Vagina (tissue), 2 donors: ENCODE measurements at regions not wholly inside any gene's neighbourhood (a gene's known extent, or its start where the extent isn't known, plus 50 kb on each side); places are given as distances from the start of the nearest gene placed in this dataset.

Experiments
- DNase-seq, 2 donors: peaks; one replicate each; pipeline ENCODE4 v3.0.0-alpha.2; 2017; ENCODE audit errors: extremely low spot score in 2 of 2
- H3K27ac ChIP-seq: fragments of 200-600 bp; sonication (generic); one replicate; pipeline ENCODE4 v1.5.1; 2019
- H3K27me3 ChIP-seq: fragments of 200-600 bp; sonication (generic); one replicate; pipeline ENCODE4 v1.5.1; 2019
- H3K36me3 ChIP-seq, 2 donors: fragments of 200-600 bp; sonication (generic); one replicate each; pipeline ENCODE4 v1.5.1; 2017 to 2019
- H3K4me1 ChIP-seq: fragments of 200-600 bp; sonication (generic); one replicate; pipeline ENCODE4 v1.5.1; 2019
- H3K4me3 ChIP-seq, 2 donors: fragments of 200-600 bp; sonication (generic); 1 replicate in 1 of 2; 2 replicates in 1 of 2; pipeline ENCODE4 v1.5.1; 2016 to 2019
- H3K9me3 ChIP-seq: fragments of 200-600 bp; sonication (generic); one replicate; pipeline ENCODE4 v1.5.1; 2019
- POLR2A ChIP-seq, 2 donors: fragments of 450-650 bp; IDR thresholded peaks; one replicate each; pipeline ENCODE4 v1.6.1; 2017; ENCODE audit warnings: antibody characterized with exemption in 2 of 2, mild to moderate bottlenecking in 2 of 2, moderate library complexity in 2 of 2
- POLR2AphosphoS5 ChIP-seq, 2 donors: sonication (generic); formaldehyde crosslinking; IDR thresholded peaks; one replicate each; pipeline ENCODE4 v1.9.0; 2017; ENCODE audit warnings: antibody characterized with exemption in 2 of 2, mild to moderate bottlenecking in 2 of 2, low read depth in 1 of 2; ENCODE audit not compliant: insufficient read depth in 1 of 2
- intact Hi-C: fragments of 100-400 bp; cut with DNase I; formaldehyde crosslinking; loops from one replicate; pipeline ENCODE4 v1.15.1; 2023
- TF ChIP-seq, protein P1 (sequence below), 3 experiments: fragments of 450-650 bp in 2 of 3; fragments of 200-600 bp in 1 of 3; sonication (generic) in 1 of 3; IDR thresholded peaks; one replicate each; pipeline ENCODE4 v1.5.1; 2017 to 2019; ENCODE audit warnings: antibody characterized with exemption in 3 of 3, mild to moderate bottlenecking in 2 of 3, moderate library complexity in 2 of 3

DNA sequence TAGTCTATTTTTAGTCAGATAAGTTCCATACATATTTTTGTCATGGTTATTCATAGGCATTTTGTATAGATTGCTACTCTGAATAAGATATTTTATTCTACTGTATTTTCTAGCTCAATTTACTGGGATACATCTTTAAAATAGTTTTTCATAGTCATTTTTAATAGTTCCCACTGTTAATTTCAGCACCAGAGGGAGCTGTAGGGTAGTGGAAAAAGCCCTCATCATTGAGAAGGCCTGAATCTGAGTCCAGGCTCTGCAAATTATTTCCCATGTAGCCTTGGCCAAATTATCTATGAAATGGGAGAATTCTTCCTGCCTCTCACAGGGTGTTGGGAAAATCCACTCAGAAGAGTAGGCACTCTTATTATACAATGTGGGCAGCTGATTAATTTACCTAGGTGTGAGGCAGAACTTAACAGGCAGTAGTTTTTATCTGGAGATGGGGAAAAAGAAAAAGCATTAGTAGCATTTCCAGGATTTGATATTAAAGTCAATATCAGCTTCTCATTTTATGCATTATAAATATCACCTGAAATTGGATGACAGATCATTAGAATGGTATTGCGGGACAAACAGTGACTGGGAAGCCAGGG is 102.9 kb upstream of the PAQR3 start:
- no peak overlapping the region for H3K4me3 ChIP-seq
- no peaks in the 10 kb centered on the region for H3K36me3 ChIP-seq
- H3K4me1 ChIP-seq: no peaks in the 10 kb centered on the region
- no peaks in the 10 kb centered on the region for H3K9me3 ChIP-seq
- no peak for DNase-seq
- H3K27ac ChIP-seq: no peak overlapping the region
- intact Hi-C loops: no loop called here
- no peaks in the 10 kb centered on the region for H3K27me3 ChIP-seq
- TF ChIP-seq, protein P1, sequence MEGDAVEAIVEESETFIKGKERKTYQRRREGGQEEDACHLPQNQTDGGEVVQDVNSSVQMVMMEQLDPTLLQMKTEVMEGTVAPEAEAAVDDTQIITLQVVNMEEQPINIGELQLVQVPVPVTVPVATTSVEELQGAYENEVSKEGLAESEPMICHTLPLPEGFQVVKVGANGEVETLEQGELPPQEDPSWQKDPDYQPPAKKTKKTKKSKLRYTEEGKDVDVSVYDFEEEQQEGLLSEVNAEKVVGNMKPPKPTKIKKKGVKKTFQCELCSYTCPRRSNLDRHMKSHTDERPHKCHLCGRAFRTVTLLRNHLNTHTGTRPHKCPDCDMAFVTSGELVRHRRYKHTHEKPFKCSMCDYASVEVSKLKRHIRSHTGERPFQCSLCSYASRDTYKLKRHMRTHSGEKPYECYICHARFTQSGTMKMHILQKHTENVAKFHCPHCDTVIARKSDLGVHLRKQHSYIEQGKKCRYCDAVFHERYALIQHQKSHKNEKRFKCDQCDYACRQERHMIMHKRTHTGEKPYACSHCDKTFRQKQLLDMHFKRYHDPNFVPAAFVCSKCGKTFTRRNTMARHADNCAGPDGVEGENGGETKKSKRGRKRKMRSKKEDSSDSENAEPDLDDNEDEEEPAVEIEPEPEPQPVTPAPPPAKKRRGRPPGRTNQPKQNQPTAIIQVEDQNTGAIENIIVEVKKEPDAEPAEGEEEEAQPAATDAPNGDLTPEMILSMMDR (IDR thresholded peaks at IDR 0.05): peak; percentile 31 to 55 (median 48)
- TF ChIP-seq POLR2A (IDR thresholded peaks at IDR 0.05) (no peak), POLR2AphosphoS5 (IDR thresholded peaks at IDR 0.05; ENCODE audit: insufficient read depth in 1 of 2, low read depth in 1 of 2) (no peak)

DNA sequence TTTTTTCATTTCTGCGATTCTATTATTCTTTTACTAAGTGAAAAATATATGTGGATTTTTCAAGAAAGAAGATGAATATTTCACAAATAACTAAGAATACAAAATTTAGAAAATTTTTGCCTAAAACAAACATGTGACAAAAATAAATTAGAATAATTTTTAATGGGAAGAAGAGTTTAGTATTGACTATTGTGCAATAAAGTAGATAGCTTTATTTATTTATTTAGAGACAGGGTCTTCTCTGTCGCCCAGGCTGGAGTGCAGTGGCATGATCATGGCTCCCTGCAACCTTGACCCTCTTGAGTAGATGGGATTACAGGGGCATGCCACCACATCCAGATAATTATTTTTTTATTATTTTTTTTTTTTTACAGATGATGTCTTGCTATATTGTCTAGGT is 95.3 kb upstream of the PAQR3 start:
- TF ChIP-seq, protein P1 (IDR thresholded peaks at IDR 0.05): no peak
- TF ChIP-seq POLR2AphosphoS5 (IDR thresholded peaks at IDR 0.05; ENCODE audit: insufficient read depth in 1 of 2, low read depth in 1 of 2): no peak
- TF ChIP-seq POLR2A (IDR thresholded peaks at IDR 0.05): no peak
- intact Hi-C loops: no loop called here
- H3K4me3 ChIP-seq: no peak overlapping the region
- H3K9me3 ChIP-seq: no peaks in the 10 kb centered on the region
- no peaks in the 10 kb centered on the region for H3K36me3 ChIP-seq
- no peaks in the 10 kb centered on the region for H3K27me3 ChIP-seq
- H3K27ac ChIP-seq: no peak overlapping the region
- DNase-seq: no peak
- no peaks in the 10 kb centered on the region for H3K4me1 ChIP-seq

GRCh38 chr4:79030973-79031372 is 91.7 kb upstream of the PAQR3 start:
- no peaks in the 10 kb centered on the region for H3K4me1 ChIP-seq
- no peaks in the 10 kb centered on the region for H3K9me3 ChIP-seq
- intact Hi-C loops: no loop called here
- no peak overlapping the region for H3K27ac ChIP-seq
- H3K4me3 ChIP-seq: no peak overlapping the region
- no peak for DNase-seq
- TF ChIP-seq POLR2AphosphoS5 (IDR thresholded peaks at IDR 0.05; ENCODE audit: insufficient read depth in 1 of 2, low read depth in 1 of 2): no peak
- TF ChIP-seq, protein P1 (IDR thresholded peaks at IDR 0.05): no peak
- no peaks in the 10 kb centered on the region for H3K27me3 ChIP-seq
- H3K36me3 ChIP-seq: no peaks in the 10 kb centered on the region

DNA sequence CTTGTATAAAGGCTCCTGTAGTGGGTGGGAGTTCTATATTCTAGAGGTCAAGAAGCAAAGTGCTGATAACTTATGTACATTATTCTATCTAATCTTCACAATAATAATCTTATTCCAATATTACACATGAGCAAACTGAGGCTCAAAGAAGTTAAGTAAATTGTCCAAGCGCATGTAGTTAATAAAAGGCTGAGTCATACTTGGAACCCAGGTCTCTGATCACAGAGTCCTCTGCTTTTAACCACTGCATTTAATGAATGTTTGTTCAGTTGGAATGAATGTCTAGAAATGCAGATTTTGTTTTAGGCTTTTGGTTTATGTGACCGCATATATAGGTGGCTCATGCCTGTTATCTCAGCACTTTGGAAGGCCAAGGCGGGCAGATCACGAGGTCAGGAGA is 88.4 kb upstream of the PAQR3 start:
- H3K9me3 ChIP-seq: no peaks in the 10 kb centered on the region
- H3K4me1 ChIP-seq: no peaks in the 10 kb centered on the region
- H3K27me3 ChIP-seq: no peaks in the 10 kb centered on the region
- H3K27ac ChIP-seq: no peak overlapping the region
- H3K36me3 ChIP-seq: no peaks in the 10 kb centered on the region
- intact Hi-C loops: no loop called here
- TF ChIP-seq POLR2AphosphoS5 (IDR thresholded peaks at IDR 0.05; ENCODE audit: insufficient read depth in 1 of 2, low read depth in 1 of 2) (no peak), POLR2A (IDR thresholded peaks at IDR 0.05) (no peak)
- TF ChIP-seq, protein P1 (IDR thresholded peaks at IDR 0.05): no peak
- DNase-seq: no peak
- no peak overlapping the region for H3K4me3 ChIP-seq

GRCh38 chr4:79025170-79025569 is 85.9 kb upstream of the PAQR3 start:
- Histone ChIP-seq H3K27ac (no peak overlapping the region), H3K4me3 (no peak overlapping the region), H3K27me3 (no peaks in the 10 kb centered on the region), H3K4me1 (no peaks in the 10 kb centered on the region), H3K9me3 (no peaks in the 10 kb centered on the region), H3K36me3 (no peaks in the 10 kb centered on the region)
- intact Hi-C loops: no loop called here
- TF ChIP-seq POLR2A (IDR thresholded peaks at IDR 0.05) (no peak), POLR2AphosphoS5 (IDR thresholded peaks at IDR 0.05; ENCODE audit: insufficient read depth in 1 of 2, low read depth in 1 of 2) (no peak)
- TF ChIP-seq, protein P1 (IDR thresholded peaks at IDR 0.05): no peak
- no peak for DNase-seq
